Spleen (tissue), 11 donors: ENCODE measurements at regions not wholly inside any gene's neighbourhood (a gene's known extent, or its start where the extent isn't known, plus 50 kb on each side); places are given as distances from the start of the nearest gene placed in this dataset.
"Not testable (repeated sequence)": the region's sequence is repeated elsewhere in the genome, so short reads cannot be mapped to it uniquely, and the experiment has no call there.

Source experiments
- DNase-seq: peaks from one replicate; pipeline ENCODE4 v3.0.0-alpha.2; 2020
- H3K27ac ChIP-seq, 8 donors: fragments of 200-600 bp; sonication (generic) in 7 of 8; 1 replicate in 4 of 8; 2 replicates in 4 of 8; pipeline versions ENCODE4 v1.5.0 to v1.8.0; 2016 to 2021; ENCODE audit warnings: inconsistent platforms in 4 of 8, mild to moderate bottlenecking in 4 of 8, moderate library complexity in 1 of 8
- H3K27me3 ChIP-seq, 7 donors: fragments of 200-600 bp; sonication (generic) in 6 of 7; replicated peaks in 1 of 7; 1 replicate in 4 of 7; 2 replicates in 3 of 7; pipeline versions ENCODE4 v1.5.0 to v1.8.0; 2016 to 2021; ENCODE audit warnings: inconsistent platforms in 3 of 7, mild to moderate bottlenecking in 1 of 7
- H3K36me3 ChIP-seq, 6 donors: fragments of 200-600 bp; sonication (generic) in 5 of 6; 1 replicate in 4 of 6; 2 replicates in 2 of 6; pipeline versions ENCODE4 v1.5.0 to v1.8.0; 2016 to 2021; ENCODE audit warnings: inconsistent platforms in 2 of 6
- H3K4me1 ChIP-seq, 6 donors: fragments of 200-600 bp; sonication (generic) in 5 of 6; 1 replicate in 3 of 6; 2 replicates in 3 of 6; pipeline versions ENCODE4 v1.5.0 to v1.8.0; 2016 to 2021; ENCODE audit warnings: inconsistent platforms in 3 of 6
- H3K4me3 ChIP-seq, 8 donors: fragments of 200-600 bp; sonication (generic) in 7 of 8; 1 replicate in 4 of 8; 2 replicates in 4 of 8; pipeline versions ENCODE4 v1.5.0 to v1.8.0; 2016 to 2021; ENCODE audit warnings: inconsistent platforms in 4 of 8, mild to moderate bottlenecking in 4 of 8, moderate library complexity in 2 of 8
- H3K9me3 ChIP-seq, 8 donors: fragments of 200-600 bp; sonication (generic) in 7 of 8; 1 replicate in 4 of 8; 2 replicates in 4 of 8; pipeline versions ENCODE4 v1.5.0 to v1.8.0; 2016 to 2021; ENCODE audit warnings: inconsistent platforms in 4 of 8
- POLR2A ChIP-seq, 3 donors: fragments of 450-650 bp; IDR thresholded peaks; one replicate each; pipeline ENCODE4 v1.5.1; 2017; ENCODE audit warnings: antibody characterized with exemption in 3 of 3, mild to moderate bottlenecking in 1 of 3
- POLR2AphosphoS5 ChIP-seq, 3 donors: sonication (generic); formaldehyde crosslinking; IDR thresholded peaks; one replicate each; pipeline ENCODE4 v1.5.1; 2017; ENCODE audit warnings: antibody characterized with exemption in 3 of 3
- WGBS, 5 donors: extraction: QIAGEN DNeasy Blood & Tissue Kit in 3 of 5; methylation state at CpG; one replicate each; pipeline versions ENCODE4 v1.1.5 to v1.1.7; 2013 to 2018; 5-methylcytosine and 5-hydroxymethylcytosine counted together
- intact Hi-C: fragments of 100-400 bp; cut with DNase I; formaldehyde crosslinking; loops from one replicate; pipeline ENCODE4 v1.15.0; 2023; ENCODE audit warnings: low total_unique reads
- TF ChIP-seq, protein P1 (sequence below), 11 experiments: fragments of 200-600 bp in 7 of 11; fragments of 450-650 bp in 4 of 11; sonication (generic) in 4 of 11; IDR thresholded peaks in 8 of 11; conservative IDR thresholded peaks in 3 of 11; 1 replicate in 7 of 11; 2 replicates in 4 of 11; pipeline versions ENCODE4 v1.4.0 to v1.8.0; 2016 to 2021; ENCODE audit warnings: antibody characterized with exemption in 11 of 11, inconsistent platforms in 4 of 11, mild to moderate bottlenecking in 1 of 11
- donor health status: healthy with polysubstance abuse.
- donor health status: DM: no; HTN: no; CAD: no; lungs with moderate emphysema.
- donor health status: DM: no; HTN: no; CAD: no.
- donor health status: Bipolar disorder and iron deficiency.
- donor health status: healthy.
- donor health status: DM: no; HTN: no; CAD: no.
- donor health status: DM: yes; HTN: yes; CAD: no.

DNA sequence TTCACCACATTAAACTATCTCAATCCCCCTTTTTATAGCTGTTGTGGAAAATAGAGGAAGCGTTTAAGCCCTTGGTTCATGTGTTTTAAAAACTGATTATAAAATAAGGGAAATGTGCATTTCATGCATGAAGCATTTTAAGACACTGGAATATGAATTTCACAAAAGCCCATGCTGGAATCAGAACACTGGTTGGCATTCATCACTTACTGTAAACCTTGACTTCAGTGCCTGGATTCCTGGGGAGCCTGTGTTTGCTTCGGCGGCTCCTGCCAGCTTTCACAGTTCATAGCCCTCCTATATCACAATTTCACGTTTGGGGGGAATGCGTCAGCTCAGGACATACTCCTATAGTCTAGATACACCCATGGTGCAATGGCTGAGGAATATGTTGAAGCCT, 336.9 kb downstream of the INSIG2 start:
- Histone ChIP-seq H3K9me3 (peaks cover 0 to 10% (median 0%) of the 10 kb centered on the region in 8 donors), H3K4me1 (no peaks in the 10 kb centered on the region), H3K27me3 (peaks cover 0 to 15% (median 0%) of the 10 kb centered on the region in 7 donors), H3K27ac (no peak overlapping the region), H3K36me3 (no peaks in the 10 kb centered on the region), H3K4me3 (no peak overlapping the region)
- WGBS, 5 donors: 68 to 89% (median 82%) methylated on average over 5 of the region's 5 CpGs
- intact Hi-C loops: no loop called here
- DNase-seq: no peak
- no peak for TF ChIP-seq POLR2A (IDR thresholded peaks at IDR 0.05)
- TF ChIP-seq, protein P1, sequence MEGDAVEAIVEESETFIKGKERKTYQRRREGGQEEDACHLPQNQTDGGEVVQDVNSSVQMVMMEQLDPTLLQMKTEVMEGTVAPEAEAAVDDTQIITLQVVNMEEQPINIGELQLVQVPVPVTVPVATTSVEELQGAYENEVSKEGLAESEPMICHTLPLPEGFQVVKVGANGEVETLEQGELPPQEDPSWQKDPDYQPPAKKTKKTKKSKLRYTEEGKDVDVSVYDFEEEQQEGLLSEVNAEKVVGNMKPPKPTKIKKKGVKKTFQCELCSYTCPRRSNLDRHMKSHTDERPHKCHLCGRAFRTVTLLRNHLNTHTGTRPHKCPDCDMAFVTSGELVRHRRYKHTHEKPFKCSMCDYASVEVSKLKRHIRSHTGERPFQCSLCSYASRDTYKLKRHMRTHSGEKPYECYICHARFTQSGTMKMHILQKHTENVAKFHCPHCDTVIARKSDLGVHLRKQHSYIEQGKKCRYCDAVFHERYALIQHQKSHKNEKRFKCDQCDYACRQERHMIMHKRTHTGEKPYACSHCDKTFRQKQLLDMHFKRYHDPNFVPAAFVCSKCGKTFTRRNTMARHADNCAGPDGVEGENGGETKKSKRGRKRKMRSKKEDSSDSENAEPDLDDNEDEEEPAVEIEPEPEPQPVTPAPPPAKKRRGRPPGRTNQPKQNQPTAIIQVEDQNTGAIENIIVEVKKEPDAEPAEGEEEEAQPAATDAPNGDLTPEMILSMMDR (IDR thresholded peaks at IDR 0.05 in 8 of 11, conservative IDR thresholded peaks at IDR 0.05 in 3 of 11): no peak
- TF ChIP-seq POLR2AphosphoS5 (IDR thresholded peaks at IDR 0.05): no peak

DNA sequence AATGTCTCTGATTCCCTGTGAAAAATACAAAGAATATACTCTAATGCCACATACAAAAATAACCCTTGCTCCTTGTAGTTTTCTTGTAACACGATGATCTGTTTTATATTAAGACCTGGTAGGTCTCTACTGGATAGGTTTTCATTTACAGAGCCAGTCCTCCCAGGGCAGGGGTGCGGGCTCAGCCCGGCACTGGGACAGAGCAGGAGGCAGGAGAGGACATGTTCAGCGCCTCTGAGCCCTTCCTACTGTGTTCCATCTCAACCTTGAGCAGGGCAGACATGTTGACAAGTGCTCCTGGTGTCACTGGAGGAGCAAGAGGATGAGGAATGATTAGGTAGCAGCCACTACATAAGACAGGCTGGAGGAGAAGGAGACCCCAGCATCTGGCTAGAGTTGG, 335.5 kb downstream of the INSIG2 start:
- Histone ChIP-seq H3K36me3 (no peaks in the 10 kb centered on the region), H3K27me3 (peaks cover 0 to 5% (median 0%) of the 10 kb centered on the region in 7 donors), H3K9me3 (peaks cover 0 to 10% (median 0%) of the 10 kb centered on the region in 8 donors), H3K4me1 (no peaks in the 10 kb centered on the region), H3K27ac (no peak overlapping the region), H3K4me3 (no peak overlapping the region)
- 74 to 81% (median 76%) methylated on average over 4 of the region's 4 CpGs for WGBS, 5 donors
- no peak for DNase-seq
- TF ChIP-seq, protein P1 (IDR thresholded peaks at IDR 0.05 in 8 of 11, conservative IDR thresholded peaks at IDR 0.05 in 3 of 11): no peak
- TF ChIP-seq POLR2AphosphoS5 (IDR thresholded peaks at IDR 0.05): no peak
- no peak for TF ChIP-seq POLR2A (IDR thresholded peaks at IDR 0.05)
- intact Hi-C loops: no loop called here

DNA sequence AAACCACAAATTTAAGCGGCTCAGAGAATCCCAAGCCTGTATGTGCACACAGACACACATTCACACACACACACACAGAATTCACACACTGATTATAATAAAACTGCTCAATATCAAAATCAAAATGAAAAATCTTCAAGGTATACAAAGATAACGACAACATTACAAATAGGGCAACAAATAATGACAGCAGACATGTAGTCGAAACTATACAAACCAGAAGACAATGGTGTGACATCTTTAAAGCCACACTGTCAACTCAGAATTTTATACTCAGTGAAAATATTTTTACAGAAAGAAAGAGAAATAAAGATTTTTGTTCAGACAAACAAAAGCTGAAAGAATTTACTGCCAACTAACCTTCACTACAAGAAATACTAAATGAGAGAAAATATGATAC, 333.4 kb downstream of the INSIG2 start:
- no peak overlapping the region for H3K4me3 ChIP-seq
- TF ChIP-seq, protein P1 (IDR thresholded peaks at IDR 0.05 in 8 of 11, conservative IDR thresholded peaks at IDR 0.05 in 3 of 11): no peak
- TF ChIP-seq POLR2AphosphoS5 (IDR thresholded peaks at IDR 0.05): no peak
- no peak for TF ChIP-seq POLR2A (IDR thresholded peaks at IDR 0.05)
- WGBS, 5 donors: 57 to 89% (median 86%) methylated on average over 3 of the region's 3 CpGs
- H3K36me3 ChIP-seq: no peaks in the 10 kb centered on the region
- DNase-seq: no peak
- no peaks in the 10 kb centered on the region for H3K4me1 ChIP-seq
- H3K9me3 ChIP-seq: peaks cover 0 to 10% (median 0%) of the 10 kb centered on the region in 8 donors
- H3K27ac ChIP-seq: no peak overlapping the region
- H3K27me3 ChIP-seq: peaks cover 0 to 5% (median 0%) of the 10 kb centered on the region in 7 donors
- intact Hi-C loops: no loop called here

DNA sequence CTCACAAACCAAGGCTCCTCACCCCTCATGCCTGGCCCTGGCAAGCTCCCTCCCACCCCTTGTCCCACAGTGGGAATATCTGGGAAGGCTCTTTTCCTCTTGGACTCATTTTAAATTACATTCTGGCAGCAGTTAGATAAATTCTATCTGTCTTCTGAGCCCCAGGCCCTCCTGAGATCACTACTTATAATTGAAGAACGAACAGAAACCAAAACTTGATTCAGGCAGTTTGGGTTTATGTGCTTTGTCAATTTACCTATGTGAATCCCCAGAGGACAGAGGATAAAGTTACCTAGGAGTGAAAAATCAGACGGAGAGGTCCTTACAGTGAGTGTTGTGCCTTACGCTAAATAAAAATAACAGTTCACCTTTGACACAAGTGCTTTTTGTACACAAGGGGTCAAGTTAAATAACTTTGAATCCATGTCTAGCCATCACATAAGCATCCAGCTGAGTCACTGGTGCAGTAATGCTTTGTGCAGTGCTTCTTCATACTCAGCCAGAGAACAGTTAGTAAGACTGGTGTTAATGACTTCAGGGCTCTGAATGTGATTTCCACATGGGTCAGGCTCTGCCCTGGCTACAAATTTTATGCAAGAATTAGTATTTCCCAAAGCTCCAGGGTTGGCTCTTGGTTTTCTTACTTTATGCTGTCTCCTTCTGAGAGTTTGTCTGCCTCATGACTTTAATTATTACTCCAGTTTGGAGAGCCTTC, 329.3 kb downstream of the INSIG2 start:
- no peak for DNase-seq
- Histone ChIP-seq H3K4me1 (no peaks in the 10 kb centered on the region), H3K9me3 (peaks cover 0 to 25% (median 7%) of the 10 kb centered on the region in 8 donors), H3K4me3 (no peak overlapping the region), H3K27me3 (peaks cover 0 to 5% (median 0%) of the 10 kb centered on the region in 7 donors), H3K27ac (no peak overlapping the region), H3K36me3 (no peaks in the 10 kb centered on the region)
- 78 to 86% (median 85%) methylated on average over 3 of the region's 3 CpGs for WGBS, 5 donors
- intact Hi-C loops: no loop called here
- TF ChIP-seq POLR2A (IDR thresholded peaks at IDR 0.05) (no peak), POLR2AphosphoS5 (IDR thresholded peaks at IDR 0.05) (no peak)
- TF ChIP-seq, protein P1 (IDR thresholded peaks at IDR 0.05 in 8 of 11, conservative IDR thresholded peaks at IDR 0.05 in 3 of 11): no peak

DNA sequence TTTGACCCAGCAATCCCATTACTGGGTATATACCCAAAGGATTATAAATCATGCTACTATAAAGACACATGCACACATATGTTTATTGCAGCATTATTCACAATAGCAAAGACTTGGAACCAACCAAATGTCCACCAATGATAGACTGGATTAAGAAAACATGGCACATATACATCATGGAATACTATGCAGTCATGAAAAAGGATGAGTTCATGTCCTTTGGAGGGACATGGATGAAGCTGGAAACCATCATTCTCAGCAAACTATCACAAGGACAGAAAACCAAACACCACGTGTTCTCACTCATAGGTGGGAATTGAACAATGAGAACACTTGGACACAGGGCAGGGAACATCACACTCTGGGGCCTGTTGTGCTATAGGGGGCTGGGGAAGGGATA, 326.9 kb downstream of the INSIG2 start:
- H3K27ac ChIP-seq, DNase-seq, intact Hi-C loops, H3K36me3 ChIP-seq, H3K4me1 ChIP-seq, H3K4me3 ChIP-seq, H3K27me3 ChIP-seq: not testable (repeated sequence)
- 74 to 94% (median 81%) methylated on average over 1 of the region's 1 CpG for WGBS, 5 donors
- H3K9me3 ChIP-seq: peaks cover 0 to 15% (median 7%) of the 10 kb centered on the region in 8 donors
